Activated CD8-positive, alpha-beta T cell treated with anti-CD3 and anti-CD28 coated beads, Interleukin-2, amount 10 ng/mL, durations not matched to agents 7 days and 5 days (primary cell): ENCODE measurements at regions not wholly inside any gene's neighbourhood (a gene's known extent, or its start where the extent isn't known, plus 50 kb on each side); places are given as distances from the start of the nearest gene placed in this dataset.
"Not testable (repeated sequence)": the region's sequence is repeated elsewhere in the genome, so short reads cannot be mapped to it uniquely, and the experiment has no call there.

Experiments used
- ATAC-seq: fragments of 150-1000 bp; cut with Tn5 transposase; one replicate; pipeline ENCODE4 v1.10.0; 2021; ENCODE audit warnings: moderate library complexity
- CTCF ChIA-PET: fragments of 350-600 bp; sonication (Branson Sonifier 250); formaldehyde crosslinking; loops from one replicate; lab custom pipeline; 2021; ENCODE audit warnings: antibody characterized with exemption; lab: Charles Lee
- POLR2A ChIA-PET: fragments of 350-600 bp; sonication (Branson Sonifier 250); formaldehyde crosslinking; loops from one replicate; lab custom pipeline; 2021; ENCODE audit warnings: antibody characterized with exemption; lab: Charles Lee
- DNase-seq: peaks from one replicate; pipeline ENCODE4 v3.0.0-alpha.2; 2020
- H3K27ac Mint-ChIP-seq: one replicate; pipeline ENCODE4 v1.8.0; 2021; ENCODE audit warnings: mild to moderate bottlenecking, mixed read lengths
- H3K27me3 Mint-ChIP-seq: one replicate; pipeline ENCODE4 v1.8.0; 2021; ENCODE audit warnings: low read depth, mixed read lengths
- H3K36me3 Mint-ChIP-seq: one replicate; pipeline ENCODE4 v1.8.0; 2021; ENCODE audit warnings: low read depth, mixed read lengths
- H3K4me1 Mint-ChIP-seq: one replicate; pipeline ENCODE4 v1.8.0; 2021; ENCODE audit warnings: low read depth, mixed read lengths
- H3K4me3 Mint-ChIP-seq: one replicate; pipeline ENCODE4 v1.8.0; 2021; ENCODE audit warnings: mild to moderate bottlenecking, mixed read lengths
- H3K9me3 Mint-ChIP-seq: one replicate; pipeline ENCODE4 v1.8.0; 2022; ENCODE audit warnings: mixed read lengths; ENCODE audit not compliant: insufficient read depth

- Mint-ChIP-seq H3K4me1 (no peaks in the 10 kb centered on the region), H3K27me3 (peaks cover 2% of the 10 kb centered on the region), H3K9me3 (no peaks in the 10 kb centered on the region), H3K4me3 (no peak overlapping the region), H3K27ac (no peak overlapping the region), H3K36me3 (no peaks in the 10 kb centered on the region)
- ATAC-seq (no peak), DNase-seq (no peak)
- POLR2A ChIA-PET: no interaction called here
- CTCF ChIA-PET: no interaction called here
These were observed 127.3 kb upstream of the EDNRB start for GRCh38 chr13:78045916-78046315.

- H3K4me1 Mint-ChIP-seq, H3K36me3 Mint-ChIP-seq, H3K27me3 Mint-ChIP-seq, POLR2A ChIA-PET, H3K9me3 Mint-ChIP-seq, ATAC-seq, DNase-seq, H3K4me3 Mint-ChIP-seq, H3K27ac Mint-ChIP-seq, CTCF ChIA-PET: not testable (repeated sequence)
These were observed 122.7 kb upstream of the EDNRB start for GRCh38 chr13:78041366-78041765.

- Mint-ChIP-seq H3K9me3 (no peaks in the 10 kb centered on the region), H3K27ac (no peak overlapping the region), H3K27me3 (peaks cover 7% of the 10 kb centered on the region), H3K36me3 (no peaks in the 10 kb centered on the region), H3K4me3 (no peak overlapping the region), H3K4me1 (no peaks in the 10 kb centered on the region)
- ChIA-PET POLR2A (no interaction called here), CTCF (no interaction called here)
- ATAC-seq: no peak
- DNase-seq: no peak
These were observed 121.7 kb upstream of the EDNRB start for GRCh38 chr13:78040205-78040830.

- H3K9me3 Mint-ChIP-seq: no peaks in the 10 kb centered on the region
- H3K27me3 Mint-ChIP-seq: peaks cover 14% of the 10 kb centered on the region
- ATAC-seq (no peak), DNase-seq (no peak)
- H3K27ac Mint-ChIP-seq: no peak overlapping the region
- no peaks in the 10 kb centered on the region for H3K36me3 Mint-ChIP-seq
- CTCF ChIA-PET: no interaction called here
- H3K4me3 Mint-ChIP-seq: no peak overlapping the region
- H3K4me1 Mint-ChIP-seq: no peaks in the 10 kb centered on the region
- POLR2A ChIA-PET: no interaction called here
These were observed 118.2 kb upstream of the EDNRB start for GRCh38 chr13:78036841-78037240.

GRCh38 chr13:78035500-78035899 lies 116.9 kb upstream of the EDNRB start:
- ChIA-PET CTCF (interaction anchor here (1.0 kb wide), 1 partner anchor 13 kb away, joined by 3 read pairs; no protein-coding TSS in a partner anchor), POLR2A (no interaction called here)
- Mint-ChIP-seq H3K27me3 (peaks cover 14% of the 10 kb centered on the region), H3K9me3 (no peaks in the 10 kb centered on the region), H3K36me3 (no peaks in the 10 kb centered on the region), H3K4me1 (no peaks in the 10 kb centered on the region), H3K27ac (no peak overlapping the region), H3K4me3 (no peak overlapping the region)
- no peak for DNase-seq
- ATAC-seq: no peak

DNA sequence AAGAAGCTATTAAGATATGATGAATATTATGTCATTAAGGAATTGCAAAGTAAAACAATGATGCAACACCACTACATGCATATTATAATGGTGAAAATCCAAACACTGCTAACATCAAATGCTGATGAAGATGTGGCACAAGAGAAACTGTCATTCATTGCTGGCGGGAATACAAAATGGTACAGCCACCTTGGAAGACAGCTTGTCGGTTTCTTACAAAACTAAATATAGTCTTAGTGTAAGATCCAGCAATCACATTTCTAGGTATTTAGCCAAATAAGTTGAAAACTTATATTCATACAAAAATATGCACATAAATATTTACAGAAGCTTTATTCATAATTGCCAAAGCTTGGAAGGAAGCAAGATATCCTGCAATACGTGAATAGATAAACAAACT lies 114.9 kb upstream of the EDNRB start:
- Mint-ChIP-seq H3K4me1 (no peaks in the 10 kb centered on the region), H3K36me3 (no peaks in the 10 kb centered on the region), H3K27ac (no peak overlapping the region), H3K9me3 (no peaks in the 10 kb centered on the region), H3K27me3 (peaks cover 13% of the 10 kb centered on the region), H3K4me3 (no peak overlapping the region)
- ATAC-seq (no peak), DNase-seq (no peak)
- POLR2A ChIA-PET: no interaction called here
- CTCF ChIA-PET: no interaction called here

DNA sequence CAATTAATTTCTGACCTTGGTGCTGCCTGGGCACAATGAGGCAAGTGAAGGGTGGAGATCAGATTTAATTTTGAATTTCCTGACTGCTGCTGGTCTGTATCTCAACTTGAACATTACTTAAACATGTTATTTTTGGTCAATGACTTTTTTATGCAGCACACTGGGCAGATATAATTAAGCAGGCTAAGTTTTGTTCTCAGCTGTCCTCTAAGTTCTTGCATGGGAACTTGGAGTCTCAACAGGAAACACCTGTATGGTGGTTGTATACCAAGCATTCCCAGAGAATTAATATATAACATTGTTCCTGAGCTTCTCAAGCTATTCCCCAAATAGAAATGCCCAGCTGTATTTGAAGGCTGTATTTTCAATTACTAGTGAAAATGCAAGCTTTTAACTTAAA lies 113.5 kb upstream of the EDNRB start:
- Mint-ChIP-seq H3K4me3 (no peak overlapping the region), H3K9me3 (no peaks in the 10 kb centered on the region), H3K36me3 (no peaks in the 10 kb centered on the region), H3K27me3 (peaks cover 16% of the 10 kb centered on the region), H3K27ac (no peak overlapping the region), H3K4me1 (no peaks in the 10 kb centered on the region)
- POLR2A ChIA-PET: no interaction called here
- CTCF ChIA-PET: no interaction called here
- ATAC-seq (no peak), DNase-seq (no peak)

GRCh38 chr13:78030341-78030896 lies 111.8 kb upstream of the EDNRB start:
- H3K27me3 Mint-ChIP-seq: peaks cover 12% of the 10 kb centered on the region

GRCh38 chr13:78029901-78030300 lies 111.3 kb upstream of the EDNRB start:
- Mint-ChIP-seq H3K4me1 (no peaks in the 10 kb centered on the region), H3K36me3 (no peaks in the 10 kb centered on the region), H3K27me3 (peaks cover 9% of the 10 kb centered on the region), H3K9me3 (peaks cover 2% of the 10 kb centered on the region), H3K4me3 (no peak overlapping the region), H3K27ac (no peak overlapping the region)
- no peak for ATAC-seq
- CTCF ChIA-PET: no interaction called here
- POLR2A ChIA-PET: no interaction called here
- no peak for DNase-seq

More at GRCh38 chr13:78030341-78030896, 111.8 kb upstream of the EDNRB start:
- POLR2A ChIA-PET: no interaction called here
- no peak for ATAC-seq
- CTCF ChIA-PET: no interaction called here
- no peak overlapping the region for H3K27ac Mint-ChIP-seq
- no peak for DNase-seq
- no peaks in the 10 kb centered on the region for H3K36me3 Mint-ChIP-seq
- no peaks in the 10 kb centered on the region for H3K9me3 Mint-ChIP-seq
- H3K4me3 Mint-ChIP-seq: no peak overlapping the region
- no peaks in the 10 kb centered on the region for H3K4me1 Mint-ChIP-seq

GRCh38 chr13:78028960-78029359 lies 110.3 kb upstream of the EDNRB start:
- Mint-ChIP-seq H3K36me3 (no peaks in the 10 kb centered on the region), H3K27ac (no peak overlapping the region), H3K4me1 (no peaks in the 10 kb centered on the region), H3K9me3 (peaks cover 9% of the 10 kb centered on the region), H3K4me3 (no peak overlapping the region), H3K27me3 (peaks cover 5% of the 10 kb centered on the region)
- ATAC-seq: no peak
- CTCF ChIA-PET: no interaction called here
- POLR2A ChIA-PET: no interaction called here
- DNase-seq: no peak

GRCh38 chr13:78024996-78025395 lies 106.4 kb upstream of the EDNRB start:
- ATAC-seq: no peak
- H3K27ac Mint-ChIP-seq: no peak overlapping the region
- peaks cover 16% of the 10 kb centered on the region for H3K9me3 Mint-ChIP-seq
- peaks cover 16% of the 10 kb centered on the region for H3K4me1 Mint-ChIP-seq
- no peak overlapping the region for H3K4me3 Mint-ChIP-seq
- H3K27me3 Mint-ChIP-seq: peaks cover 5% of the 10 kb centered on the region
- DNase-seq: no peak
- H3K36me3 Mint-ChIP-seq: peaks cover 4% of the 10 kb centered on the region
- POLR2A ChIA-PET: no interaction called here
- CTCF ChIA-PET: no interaction called here

DNA sequence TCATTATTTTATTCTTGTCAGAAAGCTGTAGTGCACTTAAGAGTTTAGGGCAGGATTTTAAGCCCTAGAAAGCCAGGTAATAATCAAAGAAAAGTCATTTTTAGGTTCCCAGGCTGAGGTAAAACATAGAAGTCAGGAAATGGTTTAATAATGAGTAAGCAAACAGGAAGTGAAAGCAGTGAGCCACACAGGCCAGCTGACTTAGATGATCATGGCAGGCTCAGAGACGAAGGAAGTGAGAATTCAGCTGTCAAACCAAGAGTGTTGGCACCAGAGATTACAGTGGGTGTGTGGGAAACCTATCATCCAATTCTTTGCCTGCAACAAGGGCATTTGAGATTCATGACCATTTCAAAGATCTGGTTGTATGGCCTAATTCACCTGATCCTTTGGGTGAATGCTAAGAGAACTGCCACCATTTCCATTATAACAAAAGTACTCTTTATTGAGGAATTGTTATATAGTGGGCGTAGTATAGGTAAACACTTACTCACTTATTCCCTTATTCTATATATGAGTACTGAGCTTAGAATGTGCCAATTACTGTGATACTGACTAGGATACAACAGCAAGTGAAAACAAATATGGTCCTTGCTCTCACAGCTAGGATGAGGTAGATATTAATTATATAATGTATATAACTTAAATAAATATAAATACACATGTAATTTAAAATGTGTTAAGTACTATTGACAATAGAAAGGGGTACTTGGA lies 103.7 kb upstream of the EDNRB start:
- Mint-ChIP-seq H3K4me1 (peaks cover 16% of the 10 kb centered on the region), H3K4me3 (peak overlapping the region; percentile 12), H3K27ac (peak overlapping the region; percentile 81), H3K36me3 (peaks cover 8% of the 10 kb centered on the region), H3K27me3 (peaks cover 10% of the 10 kb centered on the region), H3K9me3 (peaks cover 21% of the 10 kb centered on the region)
- ATAC-seq: peak; percentile 99
- ChIA-PET POLR2A (no interaction called here), CTCF (interaction anchor here (0.6 kb wide), 1 partner anchor 13 kb away, joined by 3 read pairs; no protein-coding TSS in a partner anchor)
- peak; percentile 76 for DNase-seq
